SK-N-SH (cell line): ENCODE measurements at regions not wholly inside any gene's neighbourhood (a gene's known extent, or its start where the extent isn't known, plus 50 kb on each side); places are given as distances from the start of the nearest gene placed in this dataset.

Experiments used
- RFX5 ChIP-seq: IDR thresholded peaks from 2 replicates; pipeline ENCODE4 v1.6.1; 2012; ENCODE audit warnings: mild to moderate bottlenecking, improper control_type of control experiment, low read length
- TF ChIP-seq, protein P1 (sequence below): fragments of 200-600 bp; sonication (generic); IDR thresholded peaks from 2 replicates; pipeline ENCODE4 v1.6.1; 2017; ENCODE audit warnings: antibody characterized with exemption, mild to moderate bottlenecking, moderate library complexity
- TF ChIP-seq, protein P2 (sequence below): IDR thresholded peaks from 2 replicates; pipeline ENCODE4 v1.4.0; 2012; ENCODE audit warnings: low read depth

DNA sequence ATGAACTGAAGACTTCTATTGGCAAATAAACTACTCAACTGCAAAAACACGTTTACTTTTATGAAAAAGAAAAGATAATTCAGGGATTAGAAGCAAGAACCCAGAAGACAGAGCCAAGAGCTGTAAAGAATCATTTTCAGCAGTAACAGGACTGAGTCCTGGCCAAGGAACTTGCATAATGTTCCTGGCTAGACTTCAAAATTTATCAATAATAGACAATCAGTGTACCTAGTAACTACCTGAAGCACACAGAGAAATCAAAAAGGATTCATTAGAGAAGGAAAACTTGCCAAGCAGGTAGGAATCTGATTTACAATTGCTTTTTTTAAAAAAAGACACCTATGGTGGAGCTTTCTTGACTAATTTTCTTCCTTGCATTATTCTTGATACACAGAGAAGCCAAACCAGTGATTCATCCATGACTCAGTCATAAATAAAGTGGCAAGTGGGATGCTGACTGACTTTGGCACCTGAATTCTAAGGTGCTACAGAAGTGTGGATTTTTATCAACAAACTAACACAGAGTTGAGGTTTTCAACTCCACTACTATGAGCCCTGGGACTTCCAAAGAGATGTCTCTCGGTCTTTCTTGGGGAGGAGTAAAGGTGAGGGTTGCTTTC is 281.3 kb downstream of the BMP7 start:
- TF ChIP-seq, protein P1, sequence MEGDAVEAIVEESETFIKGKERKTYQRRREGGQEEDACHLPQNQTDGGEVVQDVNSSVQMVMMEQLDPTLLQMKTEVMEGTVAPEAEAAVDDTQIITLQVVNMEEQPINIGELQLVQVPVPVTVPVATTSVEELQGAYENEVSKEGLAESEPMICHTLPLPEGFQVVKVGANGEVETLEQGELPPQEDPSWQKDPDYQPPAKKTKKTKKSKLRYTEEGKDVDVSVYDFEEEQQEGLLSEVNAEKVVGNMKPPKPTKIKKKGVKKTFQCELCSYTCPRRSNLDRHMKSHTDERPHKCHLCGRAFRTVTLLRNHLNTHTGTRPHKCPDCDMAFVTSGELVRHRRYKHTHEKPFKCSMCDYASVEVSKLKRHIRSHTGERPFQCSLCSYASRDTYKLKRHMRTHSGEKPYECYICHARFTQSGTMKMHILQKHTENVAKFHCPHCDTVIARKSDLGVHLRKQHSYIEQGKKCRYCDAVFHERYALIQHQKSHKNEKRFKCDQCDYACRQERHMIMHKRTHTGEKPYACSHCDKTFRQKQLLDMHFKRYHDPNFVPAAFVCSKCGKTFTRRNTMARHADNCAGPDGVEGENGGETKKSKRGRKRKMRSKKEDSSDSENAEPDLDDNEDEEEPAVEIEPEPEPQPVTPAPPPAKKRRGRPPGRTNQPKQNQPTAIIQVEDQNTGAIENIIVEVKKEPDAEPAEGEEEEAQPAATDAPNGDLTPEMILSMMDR: no peak
- no peak for TF ChIP-seq RFX5
- TF ChIP-seq, protein P2, sequence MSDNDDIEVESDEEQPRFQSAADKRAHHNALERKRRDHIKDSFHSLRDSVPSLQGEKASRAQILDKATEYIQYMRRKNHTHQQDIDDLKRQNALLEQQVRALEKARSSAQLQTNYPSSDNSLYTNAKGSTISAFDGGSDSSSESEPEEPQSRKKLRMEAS: no peak
